Adrenal gland (tissue), 9 donors: ENCODE measurements at regions not wholly inside any gene's neighbourhood (a gene's known extent, or its start where the extent isn't known, plus 50 kb on each side); places are given as distances from the start of the nearest gene placed in this dataset.

Experiments used
- DNase-seq, 7 donors: peaks; one replicate each; pipeline ENCODE4 v3.0.0-alpha.2; 2019 to 2020
- H3K27ac ChIP-seq, 5 donors: fragments of 200-600 bp; sonication (generic) in 4 of 5; 1 replicate in 3 of 5; 2 replicates in 2 of 5; pipeline versions ENCODE4 v1.5.1 to v1.8.0; 2016 to 2020; ENCODE audit warnings: mild to moderate bottlenecking in 1 of 5
- H3K27me3 ChIP-seq: fragments of 200-600 bp; 2 replicates; pipeline ENCODE4 v1.8.0; 2021
- H3K36me3 ChIP-seq, 2 donors: fragments of 200-600 bp; replicated peaks in 1 of 2; 1 replicate in 1 of 2; 2 replicates in 1 of 2; pipeline versions ENCODE4 v1.5.1 to v1.8.0; 2018 to 2022
- H3K4me1 ChIP-seq, 2 donors: fragments of 200-600 bp; replicated peaks in 1 of 2; 1 replicate in 1 of 2; 2 replicates in 1 of 2; pipeline versions ENCODE4 v1.5.1 to v1.8.0; 2018 to 2021
- H3K4me3 ChIP-seq, 4 donors: fragments of 200-600 bp; sonication (generic) in 3 of 4; one replicate each; pipeline ENCODE4 v1.5.1; 2016 to 2018
- H3K9me3 ChIP-seq, 3 donors: fragments of 200-600 bp; sonication (generic) in 1 of 3; replicated peaks in 1 of 3; 1 replicate in 2 of 3; 2 replicates in 1 of 3; pipeline versions ENCODE4 v1.5.1 to v1.8.0; 2016 to 2021
- CTCF ChIP-seq, 6 experiments: fragments of 450-650 bp in 4 of 6; fragments of 200-600 bp in 2 of 6; sonication (generic) in 1 of 6; IDR thresholded peaks; 1 replicate in 5 of 6; 2 replicates in 1 of 6; pipeline versions ENCODE4 v1.5.1 to v1.8.0; 2016 to 2021; ENCODE audit warnings: antibody characterized with exemption in 6 of 6, mild to moderate bottlenecking in 2 of 6, moderate library complexity in 1 of 6
- POLR2A ChIP-seq, 2 donors: fragments of 450-650 bp; IDR thresholded peaks; one replicate each; pipeline ENCODE4 v1.6.1; 2017; ENCODE audit warnings: antibody characterized with exemption in 2 of 2, mild to moderate bottlenecking in 2 of 2, moderate library complexity in 1 of 2
- WGBS, 4 donors: extraction: QIAGEN DNeasy Blood & Tissue Kit in 2 of 4; methylation state at CpG; one replicate each; pipeline versions ENCODE4 v1.1.5 to v1.1.7; 2013 to 2017; 5-methylcytosine and 5-hydroxymethylcytosine counted together
- intact Hi-C, 2 donors: fragments of 100-400 bp; cut with DNase I; formaldehyde crosslinking; loops; one replicate each; pipeline versions ENCODE4 v1.14.1 to v1.15.0; 2022 to 2023
- donor health status: healthy with polysubstance abuse.
- donor health status: Bipolar disorder and iron deficiency.
- donor health status: DM: yes; HTN: yes; CAD: no.
- donor health status: DM: no; HTN: no; CAD: no.
- donor health status: DM: no; HTN: no; CAD: no.

- WGBS, 4 donors, result 85 to 94% (median 88%) methylated on average over 4 of the region's 4 CpGs
- H3K4me1 ChIP-seq, result no peaks in the 10 kb centered on the region
Measured at GRCh38 chr14:88929656-88930436, 105.4 kb downstream of the TTC8 start.

GRCh38 chr14:88931321-88932110, 107.1 kb downstream of the TTC8 start:
- intact Hi-C loops, result no loop called here
- Histone ChIP-seq H3K36me3 (no peaks in the 10 kb centered on the region), H3K4me1 (no peaks in the 10 kb centered on the region), H3K27me3 (no peaks in the 10 kb centered on the region), H3K9me3 (no peaks in the 10 kb centered on the region), H3K27ac (no peak overlapping the region), H3K4me3 (no peak overlapping the region)
- no peak for DNase-seq
- WGBS, 4 donors, result 87 to 91% (median 89%) methylated on average over 11 of the region's 11 CpGs
- TF ChIP-seq CTCF (IDR thresholded peaks at IDR 0.05) (no peak), POLR2A (IDR thresholded peaks at IDR 0.05) (no peak)

More at GRCh38 chr14:88929656-88930436, 105.4 kb downstream of the TTC8 start:
- no peak for DNase-seq
- no peaks in the 10 kb centered on the region for H3K27me3 ChIP-seq
- intact Hi-C loops, result no loop called here
- TF ChIP-seq POLR2A (IDR thresholded peaks at IDR 0.05) (no peak), CTCF (IDR thresholded peaks at IDR 0.05) (no peak)
- H3K4me3 ChIP-seq, result no peak overlapping the region
- no peak overlapping the region for H3K27ac ChIP-seq
- H3K9me3 ChIP-seq, result no peaks in the 10 kb centered on the region
- no peaks in the 10 kb centered on the region for H3K36me3 ChIP-seq

- intact Hi-C loops, result no loop called here
- H3K36me3 ChIP-seq, result no peaks in the 10 kb centered on the region
- H3K27ac ChIP-seq, result no peak overlapping the region
- WGBS, 4 donors, result 63 to 75% (median 67%) methylated on average over 1 of the region's 1 CpG
- DNase-seq, result no peak
- H3K9me3 ChIP-seq, result no peaks in the 10 kb centered on the region
- no peaks in the 10 kb centered on the region for H3K27me3 ChIP-seq
- H3K4me1 ChIP-seq, result no peaks in the 10 kb centered on the region
- TF ChIP-seq CTCF (IDR thresholded peaks at IDR 0.05) (no peak), POLR2A (IDR thresholded peaks at IDR 0.05) (no peak)
- H3K4me3 ChIP-seq, result no peak overlapping the region
Measured at GRCh38 chr14:88933191-88933590, 108.7 kb downstream of the TTC8 start.

- no peaks in the 10 kb centered on the region for H3K27me3 ChIP-seq
- no peaks in the 10 kb centered on the region for H3K4me1 ChIP-seq
- TF ChIP-seq POLR2A (IDR thresholded peaks at IDR 0.05), result no peak
- no peak for TF ChIP-seq CTCF (IDR thresholded peaks at IDR 0.05)
- H3K36me3 ChIP-seq, result no peaks in the 10 kb centered on the region
- H3K4me3 ChIP-seq, result no peak overlapping the region
- no peak for DNase-seq
- WGBS, 4 donors, result 48 to 49% (median 48%) methylated on average over 3 of the region's 3 CpGs
- H3K9me3 ChIP-seq, result no peaks in the 10 kb centered on the region
- H3K27ac ChIP-seq, result no peak overlapping the region
- intact Hi-C loops, result no loop called here
Measured at GRCh38 chr14:88934351-88934806, 109.9 kb downstream of the TTC8 start.
